H1 (cell line): ENCODE measurements at regions not wholly inside any gene's neighbourhood (a gene's known extent, or its start where the extent isn't known, plus 50 kb on each side); places are given as distances from the start of the nearest gene placed in this dataset.

Experiments
- CTCF ChIA-PET: fragments of 300-600 bp; sonication (Branson Sonifier 250); formaldehyde crosslinking; loops from one replicate; lab custom pipeline; 2021; ENCODE audit not compliant: partially characterized antibody; lab: Charles Lee
- POLR2A ChIA-PET: fragments of 300-600 bp; sonication (Branson Sonifier 250); formaldehyde crosslinking; loops from one replicate; lab custom pipeline; 2021; ENCODE audit warnings: inconsistent platforms; ENCODE audit not compliant: partially characterized antibody; lab: Charles Lee
- DNase-seq, 2 experiments: peaks; one replicate each; pipeline versions ENCODE4 v3.0.0 to v3.0.0-alpha.2; 2010 to 2022; ENCODE audit warnings: low spot score in 2 of 2, low read depth in 1 of 2, mixed read lengths in 1 of 2
- FAIRE-seq: peaks from 2 replicates; lab custom pipeline; 2011; peaks lifted over from hg19 to GRCh38; lab: Jason Lieb, UNC
- H2AFZ ChIP-seq: 2 replicates; pipeline ENCODE4 v1.8.1; 2012; ENCODE audit warnings: low read length, inconsistent platforms
- H2AK5ac ChIP-seq: 2 replicates; pipeline ENCODE4 v1.6.1; 2013; ENCODE audit warnings: low read depth, low read length
- H2BK120ac ChIP-seq: replicated peaks from 2 replicates; pipeline ENCODE3; 2013; ENCODE audit warnings: low read depth, low read length, inconsistent platforms
- H2BK12ac ChIP-seq: 2 replicates; pipeline ENCODE4 v1.6.1; 2013; ENCODE audit warnings: low read depth, low read length
- H2BK15ac ChIP-seq: 2 replicates; pipeline ENCODE4 v1.6.1; 2013; ENCODE audit warnings: low read length
- H2BK20ac ChIP-seq: 2 replicates; pipeline ENCODE4 v1.6.1; 2013; ENCODE audit warnings: low read length
- H2BK5ac ChIP-seq: 2 replicates; pipeline ENCODE4 v1.6.1; 2013; ENCODE audit warnings: low read depth, low read length
- H3K14ac ChIP-seq: 2 replicates; pipeline ENCODE4 v1.6.1; 2013; ENCODE audit warnings: inconsistent platforms; ENCODE audit not compliant: insufficient read length
- H3K18ac ChIP-seq: 2 replicates; pipeline ENCODE4 v1.6.1; 2013; ENCODE audit warnings: low read length; ENCODE audit errors: extremely low read depth
- H3K23ac ChIP-seq: 2 replicates; pipeline ENCODE4 v1.6.1; 2013; ENCODE audit warnings: inconsistent platforms; ENCODE audit not compliant: insufficient read length
- H3K23me2 ChIP-seq: 2 replicates; pipeline ENCODE4 v1.6.1; 2013; ENCODE audit warnings: low read depth, low read length
- H3K27ac ChIP-seq: 2 replicates; pipeline ENCODE4 v1.6.1; 2011; ENCODE audit warnings: low read depth, low read length, inconsistent platforms
- H3K27me3 ChIP-seq, 4 experiments: replicated peaks in 1 of 4; 1 replicate in 1 of 4; 2 replicates in 3 of 4; pipeline versions ENCODE4 v1.6.1 to v1.8.1; 2011 to 2013; ENCODE audit warnings: low read length in 3 of 4, mild to moderate bottlenecking in 3 of 4, inconsistent platforms in 2 of 4, mixed read lengths in 2 of 4, moderate library complexity in 1 of 4; ENCODE audit not compliant: control insufficient read depth in 3 of 4, insufficient read depth in 3 of 4; ENCODE audit errors: extremely low read depth in 1 of 4
- H3K36me3 ChIP-seq, 4 experiments: 2 replicates each; pipeline versions ENCODE4 v1.6.1 to v1.8.1; 2011 to 2013; ENCODE audit warnings: mild to moderate bottlenecking in 4 of 4, low read length in 3 of 4, moderate library complexity in 2 of 4, control low read depth in 1 of 4, inconsistent platforms in 1 of 4; ENCODE audit not compliant: insufficient read depth in 4 of 4, control insufficient read depth in 2 of 4
- H3K4ac ChIP-seq: replicated peaks from 2 replicates; pipeline ENCODE3; 2013; ENCODE audit warnings: low read length, low read depth, mixed read lengths, inconsistent platforms; ENCODE audit not compliant: insufficient read length
- H3K4me1 ChIP-seq, 4 experiments: replicated peaks in 1 of 4; 1 replicate in 1 of 4; 2 replicates in 3 of 4; pipeline versions ENCODE4 v1.6.1 to v1.8.1; 2011 to 2013; ENCODE audit warnings: low read length in 3 of 4, inconsistent platforms in 2 of 4, mixed read lengths in 1 of 4; ENCODE audit not compliant: insufficient read depth in 4 of 4, control insufficient read depth in 3 of 4
- H3K4me2 ChIP-seq, 2 experiments: 2 replicates each; pipeline versions ENCODE4 v1.6.1 to v1.8.1; 2011 to 2013; ENCODE audit warnings: low read depth in 2 of 2, low read length in 2 of 2, control low read depth in 1 of 2, inconsistent platforms in 1 of 2, mild to moderate bottlenecking in 1 of 2; ENCODE audit not compliant: insufficient read depth in 1 of 2
- H3K4me3 ChIP-seq, 4 experiments: fragments of 200-600, 300-600 bp in 1 of 4; sonication (generic), shearing (Covaris generic), sonication (Bioruptor Twin) in 1 of 4; 2 replicates each; pipeline versions ENCODE4 v1.5.1 to v1.8.1; 2011 to 2016; ENCODE audit warnings: low read length in 4 of 4, low read depth in 3 of 4, control low read depth in 2 of 4, inconsistent platforms in 2 of 4, mild to moderate bottlenecking in 2 of 4, mixed read lengths in 1 of 4, moderate library complexity in 1 of 4; ENCODE audit not compliant: insufficient read depth in 2 of 4; ENCODE audit errors: extremely low read depth in 1 of 4
- H3K56ac ChIP-seq: replicated peaks from 2 replicates; pipeline ENCODE3; 2013; ENCODE audit warnings: low read depth, mild to moderate bottlenecking, mixed read lengths, low read length, inconsistent platforms; ENCODE audit not compliant: insufficient read length
- H3K79me1 ChIP-seq: 2 replicates; pipeline ENCODE4 v1.6.1; 2013; ENCODE audit warnings: low read depth, low read length, control low read depth
- H3K79me2 ChIP-seq, 2 experiments: 2 replicates each; pipeline versions ENCODE4 v1.6.1 to v1.8.1; 2012 to 2013; ENCODE audit warnings: low read length in 2 of 2, mild to moderate bottlenecking in 2 of 2, inconsistent platforms in 1 of 2; ENCODE audit not compliant: insufficient read depth in 2 of 2, control insufficient read depth in 1 of 2
- H3K9ac ChIP-seq, 4 experiments: replicated peaks in 1 of 4; 1 replicate in 1 of 4; 2 replicates in 3 of 4; pipeline versions ENCODE4 v1.6.1 to v1.8.1; 2011 to 2013; ENCODE audit warnings: low read depth in 3 of 4, low read length in 3 of 4, control low read depth in 2 of 4, mild to moderate bottlenecking in 2 of 4, moderate library complexity in 2 of 4, inconsistent platforms in 1 of 4; ENCODE audit errors: extremely low read depth in 1 of 4
- H3K9me3 ChIP-seq, 2 experiments: 2 replicates each; pipeline versions ENCODE4 v1.6.1 to v1.8.1; 2012 to 2013; ENCODE audit warnings: mild to moderate bottlenecking in 2 of 2, moderate library complexity in 2 of 2, control low read depth in 1 of 2, inconsistent platforms in 1 of 2, low read depth in 1 of 2, low read length in 1 of 2, mixed read lengths in 1 of 2; ENCODE audit not compliant: insufficient read depth in 2 of 2
- H4K20me1 ChIP-seq, 2 experiments: replicated peaks in 1 of 2; 2 replicates each; pipeline versions ENCODE3 to v1.8.1; 2011 to 2013; ENCODE audit warnings: inconsistent platforms in 2 of 2, low read length in 2 of 2, mild to moderate bottlenecking in 1 of 2; ENCODE audit not compliant: insufficient read depth in 2 of 2, control insufficient read depth in 1 of 2
- H4K5ac ChIP-seq: 2 replicates; pipeline ENCODE4 v1.6.1; 2013; ENCODE audit warnings: low read length, low read depth, mixed read lengths, inconsistent platforms; ENCODE audit not compliant: insufficient read length
- H4K8ac ChIP-seq: 2 replicates; pipeline ENCODE4 v1.8.0; 2013; ENCODE audit warnings: mild to moderate bottlenecking, moderate library complexity, low read length, inconsistent platforms; ENCODE audit not compliant: insufficient read depth; ENCODE audit errors: extremely low read depth
- H4K91ac ChIP-seq: replicated peaks from 2 replicates; pipeline ENCODE3; 2013; ENCODE audit warnings: low read length, mixed read lengths, inconsistent platforms; ENCODE audit not compliant: insufficient read length
- JUN ChIP-seq: IDR thresholded peaks from 2 replicates; pipeline ENCODE4 v1.6.1; 2011; ENCODE audit warnings: low read depth, mild to moderate bottlenecking, improper control_type of control experiment, low read length
- JUND ChIP-seq: IDR thresholded peaks from 2 replicates; pipeline ENCODE4 v1.6.1; 2011; ENCODE audit warnings: mild to moderate bottlenecking, improper control_type of control experiment, low read length
- SIN3A ChIP-seq, 2 experiments: IDR thresholded peaks in 1 of 2; conservative IDR thresholded peaks in 1 of 2; 2 replicates each; pipeline ENCODE4 v1.6.1; 2011 to 2012; ENCODE audit warnings: low read length in 2 of 2, improper control_type of control experiment in 1 of 2, low read depth in 1 of 2, mild to moderate bottlenecking in 1 of 2
- TEAD4 ChIP-seq: IDR thresholded peaks from 2 replicates; pipeline ENCODE4 v1.6.1; 2012; ENCODE audit warnings: low read depth, low read length, inconsistent platforms, mixed read lengths
- WGBS, 2 experiments: shearing (Covaris generic) in 1 of 2; methylation state at CpG; one replicate each; pipeline versions ENCODE4 v1.1.6 to v1.1.7; 2013 to 2015; ENCODE audit warnings: low lambda C conversion rate in 2 of 2, mixed read lengths in 2 of 2, inconsistent platforms in 1 of 2, low coverage in 1 of 2, missing lambda C conversion rate in 1 of 2; ENCODE audit not compliant: insufficient replicate concordance in 2 of 2, insufficient coverage in 1 of 2, insufficient read length in 1 of 2; ENCODE audit errors: extremely low coverage in 1 of 2, missing lambda C conversion rate in 1 of 2; 5-methylcytosine and 5-hydroxymethylcytosine counted together
- TF ChIP-seq, protein P1 (sequence below): IDR thresholded peaks from 2 replicates; pipeline ENCODE4 v1.6.1; 2012; ENCODE audit warnings: inconsistent platforms

DNA sequence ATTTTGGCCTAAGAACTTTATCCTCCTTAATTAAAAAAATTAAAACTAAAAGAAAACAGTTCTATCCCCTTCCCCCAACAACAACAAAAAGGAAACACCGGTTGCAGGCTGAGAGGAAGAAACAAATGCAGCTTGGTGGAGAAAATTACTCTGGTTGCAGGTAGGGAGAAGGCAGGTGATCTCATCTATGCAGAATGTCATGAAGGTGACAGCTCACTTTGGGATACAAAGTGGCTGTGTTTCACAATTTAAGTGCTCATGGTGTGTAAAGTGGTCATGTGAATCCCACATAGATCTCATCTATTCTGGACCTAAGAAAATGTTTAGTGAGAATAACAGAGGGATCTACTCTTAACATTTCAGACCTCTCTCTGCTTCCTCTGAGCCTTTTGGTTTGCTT is 219.7 kb upstream of the PKP2 start:
- Histone ChIP-seq H3K36me3 (no peaks in the 10 kb centered on the region), H3K14ac (no peak overlapping the region), H4K5ac (no peak overlapping the region), H3K79me1 (no peaks in the 10 kb centered on the region), H3K23me2 (peaks cover 4% of the 10 kb centered on the region; the same call in 1 of the 2 replicates), H2BK120ac (no peak overlapping the region), H3K27me3 (no peaks in the 10 kb centered on the region), H2AFZ (peak overlapping the region; percentile 50; the same call in 1 of the 2 replicates), H2BK15ac (no peak overlapping the region), H2BK12ac (peak overlapping the region; percentile 7; the same call in 1 of the 2 replicates), H2BK20ac (no peak overlapping the region), H3K4ac (no peak overlapping the region), H4K8ac (no peak overlapping the region), H3K56ac (no peak overlapping the region), H3K79me2 (no peaks in the 10 kb centered on the region), H4K91ac (no peak overlapping the region), H3K9me3 (no peaks in the 10 kb centered on the region), H3K27ac (no peak overlapping the region), H3K9ac (no peak overlapping the region), H2AK5ac (no peak overlapping the region), H3K18ac (no peak overlapping the region), H3K4me2 (no peak overlapping the region; a peak in 1 of 4 replicates), H2BK5ac (no peak overlapping the region), H3K4me3 (no peak overlapping the region), H3K4me1 (peaks cover 0 to 7% (median 4%) of the 10 kb centered on the region in 4 experiments; a peak in 5 of 7 replicates), H3K23ac (no peak overlapping the region), H4K20me1 (no peaks in the 10 kb centered on the region)
- no peak for DNase-seq
- WGBS, 2 experiments = 39% methylated on average over 1 of the region's 1 CpG; no CpG with 5 or more reads in 1 of the 2 experiments
- POLR2A ChIA-PET = interaction anchor here (0.7 kb wide), 1 partner anchor 65 kb away, joined by 3 read pairs; no protein-coding TSS in a partner anchor
- CTCF ChIA-PET = no interaction called here
- no peak for FAIRE-seq
- TF ChIP-seq TEAD4 (no peak), JUN (peak; percentile 49; the same call in 1 of the 2 replicates), JUND (peak; percentile 64; the same call in 1 of the 2 replicates), SIN3A (conservative IDR thresholded peaks at IDR 0.05 in 1 of 2, IDR thresholded peaks at IDR 0.05 in 1 of 2; ENCODE audit: low read depth in 1 of 2, low read length in 2 of 2) (no peak)
- TF ChIP-seq, protein P1, sequence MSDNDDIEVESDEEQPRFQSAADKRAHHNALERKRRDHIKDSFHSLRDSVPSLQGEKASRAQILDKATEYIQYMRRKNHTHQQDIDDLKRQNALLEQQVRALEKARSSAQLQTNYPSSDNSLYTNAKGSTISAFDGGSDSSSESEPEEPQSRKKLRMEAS = no peak
